ENCODE measurements at regions not wholly inside any gene's neighbourhood (a gene's known extent, or its start where the extent isn't known, plus 50 kb on each side); places are given as distances from the start of the nearest gene placed in this dataset.

- no peak for TF ChIP-seq EZH2 (IDR thresholded peaks at IDR 0.05; ENCODE audit: low read length)
- TF ChIP-seq CTCF (optimal IDR thresholded peaks at IDR 0.05 in 1 of 3, IDR thresholded peaks at IDR 0.05 in 1 of 3, conservative IDR thresholded peaks at IDR 0.05 in 1 of 3; ENCODE audit: extremely low read depth in 1 of 3, insufficient read depth in 2 of 3, low read length in 3 of 3), result no peak
- Histone ChIP-seq H3K36me3 (ENCODE audit: control insufficient read depth in 2 of 2, extremely low read depth in 1 of 2, insufficient read depth in 2 of 2, low read length in 2 of 2) (no peaks in the 10 kb centered on the region), H3K79me2 (ENCODE audit: control insufficient read depth, insufficient read depth, low read length) (no peaks in the 10 kb centered on the region), H3K9me3 (ENCODE audit: control insufficient read depth, low read depth, low read length) (no peaks in the 10 kb centered on the region), H4K20me1 (ENCODE audit: control insufficient read depth, extremely low read depth, insufficient read depth, low read length) (no peaks in the 10 kb centered on the region), H3K27ac (ENCODE audit: control insufficient read depth, insufficient read depth, low read length) (no peak overlapping the region), H3K9me1 (ENCODE audit: control insufficient read depth, extremely low read depth, insufficient read depth, low read length) (no peaks in the 10 kb centered on the region), H2AFZ (ENCODE audit: control insufficient read depth, low read length) (no peak overlapping the region), H3K4me3 (ENCODE audit: control insufficient read depth in 2 of 3, extremely low read depth in 1 of 3, insufficient read depth in 2 of 3, low read depth in 1 of 3, low read length in 3 of 3) (no peak overlapping the region), H3K4me2 (ENCODE audit: control insufficient read depth, extremely low read depth, insufficient read depth, low read depth, low read length) (no peak overlapping the region), H3K9ac (ENCODE audit: control insufficient read depth, extremely low read depth, insufficient read depth, low read length) (no peak overlapping the region), H3K27me3 (ENCODE audit: control insufficient read depth, extremely low read depth, insufficient read depth, low read length) (no peaks in the 10 kb centered on the region), H3K4me1 (ENCODE audit: control insufficient read depth, extremely low read depth, insufficient read depth, low read length) (no peaks in the 10 kb centered on the region)
- no peak for DNase-seq (ENCODE audit: low read depth, low spot score)
- dilution Hi-C loops (cut with MboI; ENCODE audit: extremely low pct_ligation_motif_present, low sequenced_read_pairs), result no loop called here
- FAIRE-seq, result no peak
Measured at GRCh38 chr5:158200619-158201018, 341.7 kb upstream of the CLINT1 start.

- Histone ChIP-seq H3K4me3 (ENCODE audit: control insufficient read depth in 2 of 3, extremely low read depth in 1 of 3, insufficient read depth in 2 of 3, low read depth in 1 of 3, low read length in 3 of 3) (no peak overlapping the region), H3K79me2 (ENCODE audit: control insufficient read depth, insufficient read depth, low read length) (no peaks in the 10 kb centered on the region), H3K9me3 (ENCODE audit: control insufficient read depth, low read depth, low read length) (no peaks in the 10 kb centered on the region), H3K27me3 (ENCODE audit: control insufficient read depth, extremely low read depth, insufficient read depth, low read length) (no peaks in the 10 kb centered on the region), H3K27ac (ENCODE audit: control insufficient read depth, insufficient read depth, low read length) (no peak overlapping the region), H3K4me1 (ENCODE audit: control insufficient read depth, extremely low read depth, insufficient read depth, low read length) (no peaks in the 10 kb centered on the region), H2AFZ (ENCODE audit: control insufficient read depth, low read length) (no peak overlapping the region), H3K36me3 (ENCODE audit: control insufficient read depth in 2 of 2, extremely low read depth in 1 of 2, insufficient read depth in 2 of 2, low read length in 2 of 2) (no peaks in the 10 kb centered on the region), H3K4me2 (ENCODE audit: control insufficient read depth, extremely low read depth, insufficient read depth, low read depth, low read length) (no peak overlapping the region), H3K9me1 (ENCODE audit: control insufficient read depth, extremely low read depth, insufficient read depth, low read length) (no peaks in the 10 kb centered on the region), H3K9ac (ENCODE audit: control insufficient read depth, extremely low read depth, insufficient read depth, low read length) (no peak overlapping the region), H4K20me1 (ENCODE audit: control insufficient read depth, extremely low read depth, insufficient read depth, low read length) (no peaks in the 10 kb centered on the region)
- FAIRE-seq (no peak), DNase-seq (ENCODE audit: low read depth, low spot score) (no peak)
- dilution Hi-C loops (cut with MboI; ENCODE audit: extremely low pct_ligation_motif_present, low sequenced_read_pairs), result loop anchor here (25.0 kb wide), 1 partner anchor 914 kb away; no protein-coding TSS in a partner anchor
- TF ChIP-seq CTCF (optimal IDR thresholded peaks at IDR 0.05 in 1 of 3, IDR thresholded peaks at IDR 0.05 in 1 of 3, conservative IDR thresholded peaks at IDR 0.05 in 1 of 3; ENCODE audit: extremely low read depth in 1 of 3, insufficient read depth in 2 of 3, low read length in 3 of 3) (no peak), EZH2 (IDR thresholded peaks at IDR 0.05; ENCODE audit: low read length) (no peak)
Measured at GRCh38 chr5:158198636-158199035, 339.7 kb upstream of the CLINT1 start.

Data from keratinocyte (primary cell).